HG02763 (cell line): ENCODE measurements at regions not wholly inside any gene's neighbourhood (a gene's known extent, or its start where the extent isn't known, plus 50 kb on each side); places are given as distances from the start of the nearest gene placed in this dataset.

Experiments
- ATAC-seq: cut with Tn5 transposase; IDR thresholded peaks from one replicate; pipeline ENCODE4 v1.9.1; 2021; ENCODE audit warnings: mild to moderate bottlenecking, moderate library complexity; ENCODE audit not compliant: unreplicated experiment

GRCh38 chr3:43892526-43892925 is 201.8 kb downstream of the ABHD5 start:
- ATAC-seq = peak; percentile 59

GRCh38 chr3:43893727-43894126 is 203.0 kb downstream of the ABHD5 start:
- ATAC-seq = no peak

- peak; percentile 56 for ATAC-seq
Observed at GRCh38 chr3:43894176-43895049, 203.7 kb downstream of the ABHD5 start.

- ATAC-seq = no peak
Observed at GRCh38 chr3:43895573-43895972, 204.8 kb downstream of the ABHD5 start.

- no peak for ATAC-seq
Observed at GRCh38 chr3:43902415-43902814, 211.7 kb downstream of the ABHD5 start.

GRCh38 chr3:43905157-43905556 is 214.4 kb downstream of the ABHD5 start:
- no peak for ATAC-seq

- ATAC-seq = no peak
Observed at GRCh38 chr3:43906849-43907507, 216.2 kb downstream of the ABHD5 start.

GRCh38 chr3:43907508-43907858 is 216.7 kb downstream of the ABHD5 start:
- peak; percentile 86 for ATAC-seq

- no peak for ATAC-seq
Observed at GRCh38 chr3:43908456-43908855, 217.7 kb downstream of the ABHD5 start.

GRCh38 chr3:43909149-43909548 is 218.4 kb downstream of the ABHD5 start:
- ATAC-seq = no peak

GRCh38 chr3:43910750-43911149 is 220.0 kb downstream of the ABHD5 start:
- no peak for ATAC-seq

GRCh38 chr3:43913036-43913948 is 222.6 kb downstream of the ABHD5 start:
- no peak for ATAC-seq

GRCh38 chr3:43914269-43914668 is 223.5 kb downstream of the ABHD5 start:
- ATAC-seq = no peak

GRCh38 chr3:43915546-43915945 is 224.8 kb downstream of the ABHD5 start:
- ATAC-seq = no peak

- ATAC-seq = no peak
Observed at GRCh38 chr3:43917361-43917760, 226.6 kb downstream of the ABHD5 start.

- no peak for ATAC-seq
Observed at GRCh38 chr3:43919029-43919428, 228.3 kb downstream of the ABHD5 start.

GRCh38 chr3:43921056-43921648 is 230.4 kb downstream of the ABHD5 start:
- no peak for ATAC-seq

GRCh38 chr3:43922374-43922773 is 231.6 kb downstream of the ABHD5 start:
- ATAC-seq = no peak

- no peak for ATAC-seq
Observed at GRCh38 chr3:43923104-43923882, 232.6 kb downstream of the ABHD5 start.

GRCh38 chr3:43926055-43926454 is 235.3 kb downstream of the ABHD5 start:
- ATAC-seq = no peak
